HEK293 (cell line): ENCODE measurements at regions not wholly inside any gene's neighbourhood (a gene's known extent, or its start where the extent isn't known, plus 50 kb on each side); places are given as distances from the start of the nearest gene placed in this dataset.

Experiments
- CTCF ChIA-PET: fragments of 350-600 bp; formaldehyde crosslinking; extraction: SDS; loops from one replicate; lab custom pipeline; 2021; ENCODE audit warnings: antibody characterized with exemption; lab: Yijun Ruan, JAX
- POLR2A ChIA-PET: fragments of 300-600 bp; formaldehyde crosslinking; extraction: SDS; loops from one replicate; lab custom pipeline; 2020; ENCODE audit warnings: antibody characterized with exemption, inconsistent platforms; lab: Yijun Ruan, JAX
- H3K27ac ChIP-seq: fragments of 200-500 bp; sonication (Bioruptor generic); 2 replicates; pipeline ENCODE4 v1.5.1; 2014; ENCODE audit warnings: low read depth, low read length, control low read depth, inconsistent platforms; ENCODE audit errors: extremely low read depth
- H3K36me3 ChIP-seq, 2 experiments: fragments of 200-500 bp in 1 of 2; sonication (Bioruptor generic) in 1 of 2; 1 replicate in 1 of 2; 2 replicates in 1 of 2; pipeline ENCODE4 v1.5.1; 2014 to 2017; ENCODE audit warnings: inconsistent platforms in 2 of 2, low read length in 2 of 2; ENCODE audit not compliant: control insufficient read depth in 2 of 2, insufficient read depth in 1 of 2
- H3K4me1 ChIP-seq: fragments of 200-500 bp; sonication (Bioruptor generic); 2 replicates; pipeline ENCODE4 v1.5.1; 2014; ENCODE audit warnings: mild to moderate bottlenecking, low read length, inconsistent platforms; ENCODE audit not compliant: control insufficient read depth, insufficient read depth
- H3K4me3 ChIP-seq: 2 replicates; pipeline ENCODE4 v1.5.1; 2011; ENCODE audit warnings: low read depth, mild to moderate bottlenecking, control low read depth, low read length, moderate library complexity
- H3K9me3 ChIP-seq: fragments of 200-500 bp; sonication (Bioruptor generic); 2 replicates; pipeline ENCODE4 v1.5.1; 2014; ENCODE audit warnings: low read depth, low read length, inconsistent platforms; ENCODE audit not compliant: control insufficient read depth, insufficient read depth
- ATF2 ChIP-seq: fragments of 450-650 bp; formaldehyde crosslinking; IDR thresholded peaks from 2 replicates; pipeline ENCODE4 v1.5.1; 2016; ENCODE audit warnings: missing biosample characterization, missing genetic modification characterization, low read depth
- FEZF1 ChIP-seq: fragments of 450-650 bp; formaldehyde crosslinking; IDR thresholded peaks from 2 replicates; pipeline ENCODE4 v1.5.1; 2016; ENCODE audit warnings: missing biosample characterization, missing genetic modification characterization
- GLIS1 ChIP-seq: fragments of 450-650 bp; formaldehyde crosslinking; IDR thresholded peaks from 2 replicates; pipeline ENCODE4 v1.5.1; 2016; ENCODE audit warnings: missing biosample characterization, missing genetic modification characterization
- TRIM28 ChIP-seq: IDR thresholded peaks from 2 replicates; pipeline ENCODE4 v1.6.1; 2011; ENCODE audit warnings: low read length, control low read depth, borderline replicate concordance
- YY2 ChIP-seq: fragments of 450-650 bp; formaldehyde crosslinking; IDR thresholded peaks from 2 replicates; pipeline ENCODE4 v1.5.1; 2016; ENCODE audit warnings: missing biosample characterization, missing genetic modification characterization
- ZEB2 ChIP-seq: fragments of 450-650 bp; formaldehyde crosslinking; IDR thresholded peaks from 2 replicates; pipeline ENCODE4 v1.5.1; 2016; ENCODE audit warnings: missing biosample characterization, missing genetic modification characterization
- ZFP69B ChIP-seq: fragments of 450-650 bp; formaldehyde crosslinking; IDR thresholded peaks from 2 replicates; pipeline ENCODE4 v1.5.1; 2016; ENCODE audit warnings: missing biosample characterization, missing genetic modification characterization
- ZIC2 ChIP-seq: fragments of 450-650 bp; formaldehyde crosslinking; IDR thresholded peaks from 2 replicates; pipeline ENCODE4 v1.5.1; 2016; ENCODE audit warnings: missing biosample characterization, missing genetic modification characterization
- ZNF112 ChIP-seq: fragments of 450-650 bp; formaldehyde crosslinking; IDR thresholded peaks from 2 replicates; pipeline ENCODE4 v1.5.0; 2017; ENCODE audit warnings: missing biosample characterization, missing genetic modification characterization
- ZNF157 ChIP-seq: fragments of 450-650 bp; formaldehyde crosslinking; IDR thresholded peaks from 2 replicates; pipeline ENCODE4 v1.5.1; 2016; ENCODE audit warnings: missing biosample characterization, missing genetic modification characterization
- ZNF214 ChIP-seq: fragments of 450-650 bp; formaldehyde crosslinking; IDR thresholded peaks from 2 replicates; pipeline ENCODE4 v1.5.1; 2017; ENCODE audit warnings: missing biosample characterization, mild to moderate bottlenecking, missing genetic modification characterization, borderline replicate concordance
- ZNF292 ChIP-seq: fragments of 450-650 bp; formaldehyde crosslinking; IDR thresholded peaks from 2 replicates; pipeline ENCODE4 v1.5.1; 2016; ENCODE audit warnings: low read depth, missing biosample characterization, missing genetic modification characterization, borderline replicate concordance
- ZNF416 ChIP-seq: fragments of 450-650 bp; formaldehyde crosslinking; IDR thresholded peaks from 2 replicates; pipeline ENCODE4 v1.5.1; 2016; ENCODE audit warnings: missing biosample characterization, missing genetic modification characterization
- ZNF623 ChIP-seq: fragments of 450-650 bp; formaldehyde crosslinking; IDR thresholded peaks from 2 replicates; pipeline ENCODE4 v1.5.1; 2016; ENCODE audit warnings: missing biosample characterization, missing genetic modification characterization
- ZNF624 ChIP-seq: fragments of 450-650 bp; formaldehyde crosslinking; IDR thresholded peaks from 2 replicates; pipeline ENCODE4 v1.5.1; 2017; ENCODE audit warnings: missing biosample characterization, missing genetic modification characterization
- ZSCAN16 ChIP-seq: fragments of 450-650 bp; formaldehyde crosslinking; IDR thresholded peaks from 2 replicates; pipeline ENCODE4 v1.5.1; 2016; ENCODE audit warnings: missing biosample characterization, missing genetic modification characterization
- ZSCAN23 ChIP-seq: fragments of 450-650 bp; formaldehyde crosslinking; IDR thresholded peaks from 2 replicates; pipeline ENCODE4 v1.5.1; 2016; ENCODE audit warnings: missing biosample characterization, missing genetic modification characterization
- TF ChIP-seq, protein P1 (sequence below): fragments of 450-650 bp; formaldehyde crosslinking; IDR thresholded peaks from 2 replicates; pipeline ENCODE4 v1.5.1; 2016; ENCODE audit warnings: missing biosample characterization, missing genetic modification characterization

DNA sequence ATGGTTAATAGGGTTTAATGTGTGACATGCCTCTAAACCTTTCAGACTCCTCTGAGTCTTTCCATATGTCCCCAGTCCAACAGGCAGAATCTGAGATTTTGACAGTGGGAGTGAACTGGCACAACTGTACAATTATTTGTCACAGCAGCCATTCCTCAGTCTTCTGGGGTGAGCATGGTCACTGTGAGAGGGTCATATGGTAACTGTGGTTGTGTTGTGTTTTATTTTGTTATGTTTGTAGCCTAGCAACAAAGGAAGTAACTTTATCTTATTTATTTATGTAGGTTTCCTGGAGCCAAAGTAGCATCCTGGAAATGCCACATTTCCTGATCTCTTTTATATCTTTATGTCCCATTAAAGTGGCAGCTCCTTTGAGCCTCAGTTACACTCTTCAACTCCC lies 1067.9 kb downstream of the TTLL7 start:
- Histone ChIP-seq H3K27ac (no peak overlapping the region), H3K9me3 (no peaks in the 10 kb centered on the region), H3K4me1 (no peaks in the 10 kb centered on the region), H3K36me3 (no peaks in the 10 kb centered on the region)
- POLR2A ChIA-PET, result no interaction called here
- TF ChIP-seq TRIM28 (0 out of 2 replicates have a peak, but pooled peaks have one; percentile 38), ZNF292 (tag by site-specific recombination) (no peak)
- TF ChIP-seq, all 188 proteins: peak for 1
- CTCF ChIA-PET, result interaction anchor here (0.7 kb wide), 1 partner anchor 42 kb away, joined by 4 read pairs; no protein-coding TSS in a partner anchor
- H3K4me3 ChIP-seq, result no peak overlapping the region

DNA sequence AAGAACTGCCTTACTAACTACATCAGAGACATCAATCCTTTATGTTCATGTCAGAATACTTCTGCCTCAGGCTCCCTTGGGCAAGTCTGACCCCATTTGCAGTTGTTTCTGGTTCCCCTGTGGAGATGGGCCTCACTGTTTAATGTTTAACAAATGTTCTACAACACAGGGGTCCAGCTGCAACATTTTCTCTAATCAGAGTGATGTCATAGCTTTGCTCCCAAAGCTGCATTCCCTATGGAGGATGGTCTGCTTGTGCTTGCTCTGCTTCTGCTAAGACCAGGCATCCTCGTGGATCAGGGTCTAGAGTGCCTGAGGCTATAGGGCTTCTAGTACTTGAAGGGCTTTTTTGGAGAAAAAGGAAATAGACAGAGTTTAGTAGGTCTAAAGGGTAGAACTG lies 1071.2 kb downstream of the TTLL7 start:
- H3K4me1 ChIP-seq, result no peaks in the 10 kb centered on the region
- TF ChIP-seq ATF2 (tag by site-specific recombination) (peak; percentile 58; the same call in 1 of the 2 replicates), ZNF112 (tag by site-specific recombination) (no peak), ZIC2 (tag by site-specific recombination) (peak; percentile 81)
- H3K4me3 ChIP-seq, result no peak overlapping the region
- ChIA-PET CTCF (no interaction called here), POLR2A (no interaction called here)
- H3K27ac ChIP-seq, result no peak overlapping the region
- H3K36me3 ChIP-seq, result no peaks in the 10 kb centered on the region
- H3K9me3 ChIP-seq, result no peaks in the 10 kb centered on the region

GRCh38 chr1:82924666-82925065 lies 1074.3 kb downstream of the TTLL7 start:
- no peak overlapping the region for H3K27ac ChIP-seq
- no peaks in the 10 kb centered on the region for H3K36me3 ChIP-seq
- CTCF ChIA-PET, result no interaction called here
- no peaks in the 10 kb centered on the region for H3K9me3 ChIP-seq
- no peak for TF ChIP-seq YY2 (tag by site-specific recombination)
- TF ChIP-seq, protein P1, sequence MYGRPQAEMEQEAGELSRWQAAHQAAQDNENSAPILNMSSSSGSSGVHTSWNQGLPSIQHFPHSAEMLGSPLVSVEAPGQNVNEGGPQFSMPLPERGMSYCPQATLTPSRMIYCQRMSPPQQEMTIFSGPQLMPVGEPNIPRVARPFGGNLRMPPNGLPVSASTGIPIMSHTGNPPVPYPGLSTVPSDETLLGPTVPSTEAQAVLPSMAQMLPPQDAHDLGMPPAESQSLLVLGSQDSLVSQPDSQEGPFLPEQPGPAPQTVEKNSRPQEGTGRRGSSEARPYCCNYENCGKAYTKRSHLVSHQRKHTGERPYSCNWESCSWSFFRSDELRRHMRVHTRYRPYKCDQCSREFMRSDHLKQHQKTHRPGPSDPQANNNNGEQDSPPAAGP (tag by site-specific recombination), result no peak
- no peak for TF ChIP-seq ZNF623 (tag by site-specific recombination)
- no peak for TF ChIP-seq ZFP69B
- TF ChIP-seq FEZF1, result no peak
- TF ChIP-seq ZSCAN16, result no peak
- POLR2A ChIA-PET, result no interaction called here
- peaks cover 11% of the 10 kb centered on the region; the same call in 1 of the 2 replicates for H3K4me1 ChIP-seq
- no peak overlapping the region for H3K4me3 ChIP-seq

- no peaks in the 10 kb centered on the region for H3K36me3 ChIP-seq
- CTCF ChIA-PET, result no interaction called here
- no peak for TF ChIP-seq ZNF214
- no peak for TF ChIP-seq ZNF157
- no peak for TF ChIP-seq ZEB2 (tag by site-specific recombination)
- TF ChIP-seq ZNF624 (tag by site-specific recombination), result no peak
- no peak for TF ChIP-seq ZSCAN23 (tag by site-specific recombination)
- TF ChIP-seq ZNF416 (tag by site-specific recombination), result no peak
- no peak for TF ChIP-seq GLIS1
- H3K27ac ChIP-seq, result no peak overlapping the region
- peaks cover 12% of the 10 kb centered on the region; the same call in 1 of the 2 replicates for H3K4me1 ChIP-seq
- POLR2A ChIA-PET, result no interaction called here
- H3K9me3 ChIP-seq, result no peaks in the 10 kb centered on the region
- no peak overlapping the region for H3K4me3 ChIP-seq
Measured at GRCh38 chr1:82923931-82924330, 1075.0 kb downstream of the TTLL7 start.
